NT2/D1 (cell line): ENCODE measurements at regions not wholly inside any gene's neighbourhood (a gene's known extent, or its start where the extent isn't known, plus 50 kb on each side); places are given as distances from the start of the nearest gene placed in this dataset.

Experiments
- SUZ12 ChIP-seq: IDR thresholded peaks from 2 replicates; pipeline ENCODE4 v1.6.1; 2011; ENCODE audit not compliant: insufficient read length, insufficient read depth; ENCODE audit errors: extremely low read depth
- YY1 ChIP-seq: IDR thresholded peaks from 2 replicates; pipeline ENCODE4 v1.6.1; 2011; ENCODE audit not compliant: insufficient read length, insufficient read depth
- ZNF274 ChIP-seq: IDR thresholded peaks from 2 replicates; pipeline ENCODE4 v1.6.1; 2011; ENCODE audit warnings: mild to moderate bottlenecking, low read depth, low read length

GRCh38 chr4:173713026-173713425, 183.0 kb upstream of the HAND2 start:
- no peak for TF ChIP-seq SUZ12
- no peak for TF ChIP-seq ZNF274
- no peak for TF ChIP-seq YY1
